ENCODE measurements at regions not wholly inside any gene's neighbourhood (a gene's known extent, or its start where the extent isn't known, plus 50 kb on each side); places are given as distances from the start of the nearest gene placed in this dataset.
"Not testable (repeated sequence)": the region's sequence is repeated elsewhere in the genome, so short reads cannot be mapped to it uniquely, and the experiment has no call there.

DNA sequence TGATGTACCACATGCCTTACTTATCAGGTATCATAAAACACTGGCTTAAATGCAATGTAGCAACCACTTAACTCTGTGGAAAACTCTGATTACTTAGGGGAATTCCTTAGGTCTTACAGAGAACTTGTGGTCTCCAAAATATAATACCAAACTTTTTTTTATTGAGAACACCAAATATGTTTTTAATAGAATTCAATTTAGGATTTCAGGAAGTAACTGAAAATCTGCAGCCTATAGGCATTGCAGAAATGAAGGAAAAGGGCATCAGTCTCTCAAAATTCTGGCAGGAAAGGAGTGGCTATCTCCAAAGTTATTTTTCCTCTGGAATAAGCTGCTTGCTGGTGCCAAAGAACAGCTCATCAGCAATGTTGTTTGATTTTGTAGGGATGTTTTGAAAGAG, 105.3 kb upstream of the UGP2 start:
- H3K36me3 ChIP-seq: no peaks in the 10 kb centered on the region
- no peak overlapping the region for H3K4me3 ChIP-seq
- intact Hi-C loops (cut with DNase I): no loop called here
- H3K27me3 ChIP-seq: no peaks in the 10 kb centered on the region
- no peak for DNase-seq
- peaks cover 0 to 19% (median 16%) of the 10 kb centered on the region in 3 donors for H3K4me1 ChIP-seq
- no peak for TF ChIP-seq POLR2A (IDR thresholded peaks at IDR 0.05)
- TF ChIP-seq, protein P1, sequence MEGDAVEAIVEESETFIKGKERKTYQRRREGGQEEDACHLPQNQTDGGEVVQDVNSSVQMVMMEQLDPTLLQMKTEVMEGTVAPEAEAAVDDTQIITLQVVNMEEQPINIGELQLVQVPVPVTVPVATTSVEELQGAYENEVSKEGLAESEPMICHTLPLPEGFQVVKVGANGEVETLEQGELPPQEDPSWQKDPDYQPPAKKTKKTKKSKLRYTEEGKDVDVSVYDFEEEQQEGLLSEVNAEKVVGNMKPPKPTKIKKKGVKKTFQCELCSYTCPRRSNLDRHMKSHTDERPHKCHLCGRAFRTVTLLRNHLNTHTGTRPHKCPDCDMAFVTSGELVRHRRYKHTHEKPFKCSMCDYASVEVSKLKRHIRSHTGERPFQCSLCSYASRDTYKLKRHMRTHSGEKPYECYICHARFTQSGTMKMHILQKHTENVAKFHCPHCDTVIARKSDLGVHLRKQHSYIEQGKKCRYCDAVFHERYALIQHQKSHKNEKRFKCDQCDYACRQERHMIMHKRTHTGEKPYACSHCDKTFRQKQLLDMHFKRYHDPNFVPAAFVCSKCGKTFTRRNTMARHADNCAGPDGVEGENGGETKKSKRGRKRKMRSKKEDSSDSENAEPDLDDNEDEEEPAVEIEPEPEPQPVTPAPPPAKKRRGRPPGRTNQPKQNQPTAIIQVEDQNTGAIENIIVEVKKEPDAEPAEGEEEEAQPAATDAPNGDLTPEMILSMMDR (IDR thresholded peaks at IDR 0.05): no peak
- H3K9me3 ChIP-seq: no peaks in the 10 kb centered on the region
- peak overlapping the region in 1 of 4 donors; percentile 39 for H3K27ac ChIP-seq

DNA sequence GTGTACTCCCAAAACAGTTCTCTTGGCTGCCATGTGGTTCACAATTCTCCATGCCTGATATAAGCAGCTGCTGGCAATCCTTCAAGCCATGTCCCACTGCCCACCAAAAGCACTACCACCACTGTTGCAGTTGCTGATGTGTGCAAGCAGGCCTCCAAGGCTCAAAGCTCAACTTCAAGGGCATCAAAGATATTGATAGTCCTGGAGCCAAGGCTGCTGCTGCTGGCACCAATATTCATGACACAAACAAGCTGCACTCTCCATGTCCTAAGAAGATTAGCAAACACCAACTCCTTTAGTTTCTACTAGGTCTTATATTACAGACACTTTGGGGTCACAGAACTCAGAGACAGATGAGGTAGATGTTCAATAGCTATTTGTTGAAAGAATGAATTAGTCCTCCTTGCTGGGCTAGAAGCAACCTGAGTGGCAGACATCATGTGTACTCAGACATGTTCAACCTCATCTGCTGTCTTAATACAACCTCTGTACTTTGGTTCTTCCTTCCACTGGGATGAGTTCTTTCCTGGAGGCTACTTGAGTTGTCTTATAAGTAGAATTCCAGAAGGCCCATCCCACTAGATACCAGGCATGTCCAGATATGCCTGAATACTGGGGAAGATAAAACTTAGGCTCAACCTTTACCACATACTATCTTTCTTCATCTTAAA, 104.5 kb upstream of the UGP2 start:
- Histone ChIP-seq H3K9me3 (no peaks in the 10 kb centered on the region), H3K27ac (peak overlapping the region in 2 of 4 donors; percentile 39 to 42), H3K4me3 (no peak overlapping the region), H3K36me3 (no peaks in the 10 kb centered on the region), H3K27me3 (no peaks in the 10 kb centered on the region), H3K4me1 (peaks cover 0 to 19% (median 16%) of the 10 kb centered on the region in 3 donors)
- no peak for TF ChIP-seq POLR2A (IDR thresholded peaks at IDR 0.05)
- TF ChIP-seq, protein P1 (IDR thresholded peaks at IDR 0.05): no peak
- no peak for DNase-seq
- intact Hi-C loops (cut with DNase I): no loop called here

DNA sequence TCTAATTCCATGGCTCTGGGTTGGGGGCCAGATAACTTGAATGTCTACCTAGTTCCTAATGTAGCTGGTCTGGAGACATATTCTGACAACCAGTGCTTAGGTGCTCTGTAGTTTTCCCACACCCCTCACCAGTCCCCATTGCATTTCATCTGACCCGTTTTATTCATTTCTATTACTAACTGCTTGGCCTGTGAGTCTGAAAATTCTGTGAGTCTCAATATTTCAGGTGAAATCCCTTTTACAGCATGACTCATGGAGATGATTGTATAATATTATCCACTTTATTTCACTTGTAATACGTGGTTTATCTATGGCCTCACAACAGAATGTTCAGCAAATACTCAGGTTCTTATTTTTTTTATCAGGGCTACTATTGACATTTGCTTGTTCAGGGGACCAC, 103.7 kb upstream of the UGP2 start:
- 36 to 38% methylated on average over 2 of the region's 2 CpGs for WGBS, 2 donors
- Histone ChIP-seq H3K4me1 (peaks cover 0 to 19% (median 16%) of the 10 kb centered on the region in 3 donors), H3K36me3 (no peaks in the 10 kb centered on the region), H3K27me3 (no peaks in the 10 kb centered on the region), H3K9me3 (no peaks in the 10 kb centered on the region), H3K4me3 (no peak overlapping the region), H3K27ac (peak overlapping the region in 1 of 4 donors; percentile 39)
- DNase-seq: no peak
- TF ChIP-seq POLR2A (IDR thresholded peaks at IDR 0.05): no peak
- TF ChIP-seq, protein P1 (IDR thresholded peaks at IDR 0.05): no peak
- intact Hi-C loops (cut with DNase I): no loop called here

DNA sequence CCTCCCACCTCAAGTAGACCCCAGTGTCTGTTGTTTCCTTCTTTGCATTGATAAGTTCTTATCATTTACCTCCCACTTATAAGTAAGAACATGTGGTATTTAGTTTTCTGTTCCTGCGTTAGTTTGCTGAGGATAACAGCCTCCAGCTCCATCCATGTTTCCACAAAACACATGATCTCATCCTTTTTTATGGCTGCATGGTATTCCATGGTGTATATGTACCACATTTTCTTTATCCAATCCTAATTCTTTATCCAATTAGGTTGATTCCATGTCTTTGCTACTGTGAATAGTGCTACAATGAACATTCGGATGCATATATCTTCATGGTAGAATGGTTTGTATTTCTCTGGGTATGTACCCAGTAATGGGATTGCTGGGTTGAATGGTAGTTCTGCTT, 102.5 kb upstream of the UGP2 start:
- H3K27ac ChIP-seq; H3K9me3 ChIP-seq; intact Hi-C loops (cut with DNase I); DNase-seq; H3K27me3 ChIP-seq; H3K4me3 ChIP-seq; H3K36me3 ChIP-seq: not testable (repeated sequence)
- peaks cover 0 to 19% (median 16%) of the 10 kb centered on the region in 3 donors for H3K4me1 ChIP-seq
- 89 to 98% methylated on average over 2 of the region's 2 CpGs for WGBS, 2 donors

DNA sequence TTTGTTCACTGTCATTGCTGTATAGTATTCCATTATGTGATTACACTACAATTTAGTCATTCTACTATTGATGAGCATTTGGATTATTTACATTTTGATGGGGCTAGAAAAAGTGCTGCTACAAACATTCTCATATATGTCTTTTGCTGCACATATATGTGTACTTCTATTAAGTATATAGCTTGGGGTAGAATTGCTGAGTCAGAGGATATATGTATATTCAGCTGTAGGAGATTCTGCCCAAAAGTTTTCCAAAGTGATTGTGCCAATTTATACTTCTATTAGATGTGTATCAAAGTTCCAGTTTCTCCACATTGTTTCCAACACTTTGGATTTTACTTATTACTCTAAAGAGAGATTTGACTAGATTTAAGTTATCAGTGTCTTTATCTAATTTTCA, 101.7 kb upstream of the UGP2 start:
- H3K9me3 ChIP-seq: no peaks in the 10 kb centered on the region
- H3K4me1 ChIP-seq: peaks cover 0 to 19% (median 16%) of the 10 kb centered on the region in 3 donors
- H3K36me3 ChIP-seq: no peaks in the 10 kb centered on the region
- no peak overlapping the region for H3K27ac ChIP-seq
- H3K4me3 ChIP-seq: no peak overlapping the region
- H3K27me3 ChIP-seq: no peaks in the 10 kb centered on the region
- DNase-seq: no peak
- intact Hi-C loops (cut with DNase I): no loop called here
- no peak for TF ChIP-seq POLR2A (IDR thresholded peaks at IDR 0.05)
- TF ChIP-seq, protein P1 (IDR thresholded peaks at IDR 0.05): no peak

DNA sequence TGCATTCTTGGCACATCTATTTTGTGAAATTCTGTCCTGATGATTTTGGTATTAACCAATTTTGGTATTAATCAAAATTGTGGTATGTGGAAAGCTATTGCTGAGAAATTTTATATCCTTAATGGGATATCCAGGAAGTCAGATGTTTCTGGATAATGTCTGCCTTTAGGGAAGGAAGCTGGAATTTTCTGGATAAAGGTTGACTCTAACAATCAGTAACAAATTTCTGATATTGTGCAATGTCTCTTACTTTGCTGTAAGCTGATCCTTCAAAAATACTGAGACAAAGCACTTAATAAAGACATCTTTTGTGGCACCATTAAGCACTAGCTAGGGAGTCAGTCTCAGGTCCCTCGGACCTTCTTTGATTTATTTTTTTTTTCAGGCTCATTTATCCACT, 100.8 kb upstream of the UGP2 start:
- H3K4me1 ChIP-seq: peaks cover 0 to 19% (median 16%) of the 10 kb centered on the region in 3 donors
- no peak for DNase-seq
- no peaks in the 10 kb centered on the region for H3K9me3 ChIP-seq
- no peak overlapping the region for H3K4me3 ChIP-seq
- no peak for TF ChIP-seq POLR2A (IDR thresholded peaks at IDR 0.05)
- TF ChIP-seq, protein P1 (IDR thresholded peaks at IDR 0.05): no peak
- H3K27ac ChIP-seq: no peak overlapping the region
- no peaks in the 10 kb centered on the region for H3K36me3 ChIP-seq
- intact Hi-C loops (cut with DNase I): no loop called here
- 50 to 73% methylated on average over 1 of the region's 1 CpG for WGBS, 2 donors
- H3K27me3 ChIP-seq: no peaks in the 10 kb centered on the region

Measured in esophagus squamous epithelium (tissue), 5 donors.